DMS153 treated with DMSO at 0.1 percent for 48 hours (cell line): ENCODE measurements at regions not wholly inside any gene's neighbourhood (a gene's known extent, or its start where the extent isn't known, plus 50 kb on each side); places are given as distances from the start of the nearest gene placed in this dataset.
"Not testable (repeated sequence)": the region's sequence is repeated elsewhere in the genome, so short reads cannot be mapped to it uniquely, and the experiment has no call there.

Source experiments
- DNase-seq: peaks from one replicate; lab custom pipeline; 2025; ENCODE audit not compliant: unreplicated experiment; lab: John Stamatoyannopoulos, UW

GRCh38 chr11:134851503-134852224 lies 439.6 kb upstream of the B3GAT1 start:
- DNase-seq = not testable (repeated sequence)

GRCh38 chr11:134850566-134850965 lies 438.5 kb upstream of the B3GAT1 start:
- no peak for DNase-seq

GRCh38 chr11:134849833-134850232 lies 437.8 kb upstream of the B3GAT1 start:
- no peak for DNase-seq

- DNase-seq = no peak
These were observed 435.2 kb upstream of the B3GAT1 start for GRCh38 chr11:134847083-134847715.

GRCh38 chr11:134846328-134847082 lies 434.5 kb upstream of the B3GAT1 start:
- DNase-seq = no peak

GRCh38 chr11:134845474-134846327 lies 433.7 kb upstream of the B3GAT1 start:
- DNase-seq = no peak

GRCh38 chr11:134844838-134845237 lies 432.8 kb upstream of the B3GAT1 start:
- DNase-seq = no peak

- DNase-seq = no peak
These were observed 431.7 kb upstream of the B3GAT1 start for GRCh38 chr11:134843735-134844134.

GRCh38 chr11:134843020-134843419 lies 431.0 kb upstream of the B3GAT1 start:
- no peak for DNase-seq

- no peak for DNase-seq
These were observed 429.9 kb upstream of the B3GAT1 start for GRCh38 chr11:134841972-134842371.

- no peak for DNase-seq
These were observed 429.4 kb upstream of the B3GAT1 start for GRCh38 chr11:134841411-134841810.

GRCh38 chr11:134840945-134841344 lies 428.9 kb upstream of the B3GAT1 start:
- DNase-seq = no peak

- DNase-seq = not testable (repeated sequence)
These were observed 428.1 kb upstream of the B3GAT1 start for GRCh38 chr11:134840165-134840564.

- DNase-seq = no peak
These were observed 426.7 kb upstream of the B3GAT1 start for GRCh38 chr11:134838708-134839107.

GRCh38 chr11:134837887-134838232 lies 425.8 kb upstream of the B3GAT1 start:
- no peak for DNase-seq

GRCh38 chr11:134837166-134837886 lies 425.3 kb upstream of the B3GAT1 start:
- no peak for DNase-seq

- no peak for DNase-seq
These were observed 424.5 kb upstream of the B3GAT1 start for GRCh38 chr11:134836561-134836960.

GRCh38 chr11:134835561-134835960 lies 423.5 kb upstream of the B3GAT1 start:
- no peak for DNase-seq

GRCh38 chr11:134830312-134830711 lies 418.3 kb upstream of the B3GAT1 start:
- DNase-seq = no peak

GRCh38 chr11:134823970-134824369 lies 411.9 kb upstream of the B3GAT1 start:
- DNase-seq = no peak

- no peak for DNase-seq
These were observed 410.9 kb upstream of the B3GAT1 start for GRCh38 chr11:134822897-134823296.
